T47D (cell line): ENCODE measurements at regions not wholly inside any gene's neighbourhood (a gene's known extent, or its start where the extent isn't known, plus 50 kb on each side); places are given as distances from the start of the nearest gene placed in this dataset.
"Not testable (repeated sequence)": the region's sequence is repeated elsewhere in the genome, so short reads cannot be mapped to it uniquely, and the experiment has no call there.

ENCODE experiments used
- DNase-seq, 2 experiments: peaks; one replicate each; pipeline versions ENCODE4 v3.0.0 to v3.0.0-alpha.2; 2011 to 2012; ENCODE audit warnings: low read depth in 1 of 2, low spot score in 1 of 2
- JUND ChIP-seq: IDR thresholded peaks from 2 replicates; pipeline ENCODE4 v1.6.1; 2012; ENCODE audit warnings: low read depth
- in situ Hi-C: cut with HindIII; loops from 2 replicates; pipeline ENCODE4 v1.10.0; 2016; ENCODE audit warnings: low sequenced_read_pairs, low pct_unique_long_range_greater_than_20kb

DNA sequence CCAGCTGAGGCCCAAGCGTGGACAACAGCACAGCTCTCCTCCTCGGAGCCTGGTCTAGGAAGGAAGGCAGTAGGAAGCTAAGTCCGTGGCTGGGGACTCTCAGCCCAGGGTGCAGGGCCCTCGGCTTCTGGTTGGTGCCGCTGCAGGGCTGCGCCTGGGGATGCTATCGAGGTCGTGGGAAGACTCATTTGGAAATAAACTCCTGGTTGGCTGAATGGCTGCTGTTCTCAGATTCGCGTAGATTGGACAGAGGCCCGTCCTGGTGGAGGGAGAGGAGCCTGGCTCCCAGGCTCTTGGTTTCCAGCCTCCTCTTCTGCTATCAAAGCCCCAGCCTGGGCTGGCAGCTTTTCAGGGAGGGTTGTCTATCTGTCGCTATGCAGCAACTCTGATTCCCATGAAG is 152.6 kb upstream of the FZD8 start:
- DNase-seq, result no peak
- in situ Hi-C loops, result no loop called here
- TF ChIP-seq JUND, result no peak

- DNase-seq, result no peak
- TF ChIP-seq JUND, result no peak
- in situ Hi-C loops, result no loop called here
These were observed 150.2 kb upstream of the FZD8 start for GRCh38 chr10:35792291-35792690.

DNA sequence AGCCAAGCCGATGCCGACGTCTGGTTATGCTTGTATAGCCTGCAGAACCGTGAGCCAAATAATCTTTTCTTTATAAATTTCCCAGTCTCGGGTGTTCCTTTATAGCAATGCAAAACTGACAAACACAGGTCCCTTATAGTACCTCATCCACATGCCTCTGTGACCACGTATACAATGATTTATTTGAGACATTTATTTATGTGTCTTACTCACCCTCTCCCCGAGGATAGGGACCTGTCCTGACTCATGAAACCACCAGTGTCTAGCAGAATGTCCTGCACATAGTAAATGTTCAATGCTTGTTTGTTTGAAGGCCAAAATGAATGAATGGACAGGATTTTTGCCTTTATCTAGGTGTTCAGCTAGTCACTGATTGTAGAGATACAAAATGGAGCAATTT is 147.9 kb upstream of the FZD8 start:
- in situ Hi-C loops, result no loop called here
- no peak for DNase-seq

GRCh38 chr10:35784751-35785150 is 142.7 kb upstream of the FZD8 start:
- in situ Hi-C loops, result no loop called here
- DNase-seq, result no peak
- no peak for TF ChIP-seq JUND

More for the DNA sequence above, 147.9 kb upstream of the FZD8 start:
- TF ChIP-seq JUND, result no peak

DNA sequence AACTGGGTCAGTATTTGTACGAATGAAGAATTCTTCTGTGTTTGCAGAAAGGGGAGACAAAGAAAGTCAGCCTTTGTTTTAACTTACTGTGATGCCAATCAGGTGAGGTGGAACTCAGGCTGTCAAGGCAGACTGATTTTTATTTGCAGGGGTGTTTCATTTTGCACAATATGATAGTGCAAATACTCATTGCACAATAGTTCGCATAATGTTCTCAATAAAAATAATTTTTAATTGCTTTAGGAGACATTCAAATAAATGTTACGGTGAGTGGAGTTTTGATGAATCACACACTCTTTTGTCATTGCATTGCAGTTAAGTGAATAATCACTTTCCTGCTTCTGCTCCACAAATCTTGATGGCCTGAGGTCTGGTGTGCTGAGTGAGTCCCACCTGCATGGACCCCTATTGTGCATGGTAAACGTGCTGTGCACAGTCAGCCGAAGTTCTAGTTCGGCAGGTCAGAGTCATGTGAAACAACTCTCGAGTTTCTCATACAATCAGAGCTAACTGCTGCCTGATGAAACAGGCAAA is 141.3 kb upstream of the FZD8 start:
- TF ChIP-seq JUND, result no peak
- no peak for DNase-seq
- in situ Hi-C loops, result no loop called here

GRCh38 chr10:35781643-35782035 is 139.5 kb upstream of the FZD8 start:
- no peak for TF ChIP-seq JUND
- peak in 1 of 2 experiments; percentile 11 for DNase-seq
- in situ Hi-C loops, result no loop called here

- in situ Hi-C loops, result no loop called here
- no peak for TF ChIP-seq JUND
- DNase-seq, result no peak
These were observed 139.0 kb upstream of the FZD8 start for GRCh38 chr10:35780970-35781642.

GRCh38 chr10:35778306-35778705 is 136.2 kb upstream of the FZD8 start:
- no peak for DNase-seq
- in situ Hi-C loops, result no loop called here
- no peak for TF ChIP-seq JUND

DNA sequence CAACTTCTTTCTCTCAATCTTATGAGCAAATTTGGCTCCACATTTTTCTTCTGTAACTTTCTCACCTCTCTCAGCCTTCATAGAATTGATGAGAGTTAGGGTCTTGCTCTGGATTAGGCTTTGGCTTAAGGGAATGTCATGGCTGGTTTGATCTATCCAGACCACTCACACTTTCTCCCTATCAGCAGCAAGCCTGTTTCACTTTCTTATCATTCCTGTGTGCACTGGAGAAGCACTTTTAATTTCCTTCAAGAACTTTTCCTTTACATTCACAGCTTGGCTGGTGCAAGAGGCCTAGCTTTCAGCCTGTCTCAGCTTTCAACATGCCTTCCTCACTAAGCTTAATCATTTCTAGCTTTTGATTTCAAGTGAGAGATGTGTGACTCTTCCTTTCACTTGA is 134.5 kb upstream of the FZD8 start:
- DNase-seq, result not testable (repeated sequence)

GRCh38 chr10:35774109-35774508 is 132.0 kb upstream of the FZD8 start:
- TF ChIP-seq JUND, result no peak
- no peak for DNase-seq
- in situ Hi-C loops, result no loop called here

More for the DNA sequence above, 134.5 kb upstream of the FZD8 start:
- in situ Hi-C loops, result not testable (repeated sequence)

- DNase-seq, result no peak
- in situ Hi-C loops, result no loop called here
- no peak for TF ChIP-seq JUND
These were observed 128.8 kb upstream of the FZD8 start for GRCh38 chr10:35770817-35771355.

DNA sequence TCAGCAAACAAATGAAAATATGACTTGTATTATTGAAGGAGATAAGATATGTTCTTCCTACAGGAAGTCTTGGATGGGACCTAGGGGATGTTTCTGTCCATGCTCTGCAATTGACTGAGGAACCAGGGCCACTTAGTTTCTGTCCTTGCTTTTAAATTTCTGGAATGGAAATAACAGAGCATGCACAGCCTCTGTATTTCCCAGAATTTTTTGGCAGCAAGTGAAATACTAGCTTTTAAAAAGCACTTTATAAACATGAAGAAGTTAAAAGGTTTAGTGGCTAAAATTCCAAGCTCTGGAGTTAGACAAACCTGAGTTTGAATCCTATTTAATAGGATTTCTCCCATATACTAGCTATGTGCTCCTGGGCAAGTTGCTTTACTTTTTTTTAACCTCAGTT is 127.7 kb upstream of the FZD8 start:
- no peak for DNase-seq
- in situ Hi-C loops, result no loop called here
- no peak for TF ChIP-seq JUND

DNA sequence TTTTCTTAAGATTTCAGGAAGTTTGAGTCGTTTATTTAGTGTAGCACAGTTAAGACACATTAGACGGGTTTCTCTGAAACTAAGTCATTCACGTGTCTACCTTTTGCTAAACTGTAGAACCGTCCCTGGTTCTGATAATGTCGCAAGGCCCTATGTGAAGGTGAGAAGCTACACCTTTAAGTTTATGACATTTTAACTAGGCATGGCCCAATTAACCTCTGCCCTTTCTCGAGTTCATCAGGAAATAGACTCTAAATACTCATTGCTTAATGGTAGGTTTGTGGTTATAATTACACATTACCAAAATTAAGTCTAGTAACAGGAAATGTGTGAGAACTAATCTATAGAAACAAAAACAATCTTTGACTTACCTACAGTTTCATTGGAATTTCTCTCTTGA is 126.6 kb upstream of the FZD8 start:
- no peak for DNase-seq
- TF ChIP-seq JUND, result no peak
- in situ Hi-C loops, result no loop called here

DNA sequence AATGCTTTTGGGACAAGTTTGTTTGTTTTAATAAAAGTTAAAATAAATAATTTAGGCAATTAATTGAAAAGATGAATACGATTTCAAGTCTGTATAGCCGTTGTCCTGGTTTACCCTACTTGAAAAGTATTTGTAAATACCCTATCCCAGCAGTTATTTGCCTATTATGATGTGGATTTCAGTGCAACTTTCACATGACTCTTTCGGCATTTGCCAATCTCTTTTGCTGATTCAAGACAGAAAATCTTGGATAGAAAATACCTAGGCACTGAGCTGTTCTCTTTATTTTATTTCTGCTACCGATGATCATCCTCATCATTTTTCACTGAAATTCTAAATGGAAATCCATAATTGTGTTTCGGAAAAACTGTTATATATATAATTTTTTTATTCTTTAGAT is 125.9 kb upstream of the FZD8 start:
- no peak for DNase-seq
- in situ Hi-C loops, result no loop called here
- TF ChIP-seq JUND, result no peak
